ENCODE measurements at regions not wholly inside any gene's neighbourhood (a gene's known extent, or its start where the extent isn't known, plus 50 kb on each side); places are given as distances from the start of the nearest gene placed in this dataset.

DNA sequence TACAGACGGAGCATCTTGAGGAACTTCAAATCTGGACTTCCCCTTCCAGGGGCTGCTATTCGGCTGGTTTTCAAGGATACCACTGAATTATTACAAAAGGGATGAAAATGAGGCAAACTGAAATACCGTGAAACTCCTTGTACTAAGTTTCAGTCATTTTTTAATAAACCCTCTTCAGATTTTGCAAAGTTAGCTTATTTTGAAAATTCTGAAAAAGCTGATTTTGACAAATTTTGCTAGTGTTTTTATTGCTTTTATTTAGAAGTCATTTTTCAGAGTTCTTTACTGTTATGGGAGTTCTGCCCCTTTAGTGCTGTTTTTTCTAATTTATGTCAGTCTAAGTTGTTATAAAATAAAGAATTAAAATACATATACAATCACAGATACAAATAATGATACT is 390.4 kb upstream of the VRK2 start:
- Histone ChIP-seq H3K4me2 (ENCODE audit: low read depth, low read length) (no peak overlapping the region), H4K20me1 (ENCODE audit: insufficient read depth, low read length) (no peaks in the 10 kb centered on the region), H3K27ac (ENCODE audit: low read length) (no peak overlapping the region), H3K36me3 (replicated peaks; ENCODE audit: insufficient read depth, low read length) (no peaks in the 10 kb centered on the region), H3K4me1 (ENCODE audit: low read length) (no peaks in the 10 kb centered on the region), H2AFZ (ENCODE audit: low read length) (no peak overlapping the region), H3K9me2 (replicated peaks; ENCODE audit: insufficient read depth, low read length) (no peaks in the 10 kb centered on the region), H3K9me3 (replicated peaks; ENCODE audit: insufficient read depth, low read length) (no peaks in the 10 kb centered on the region), H3F3A (ENCODE audit: insufficient read depth, low read length) (no peaks in the 10 kb centered on the region), H3K79me2 (ENCODE audit: low read length) (no peaks in the 10 kb centered on the region), H3K9ac (ENCODE audit: low read length) (no peak overlapping the region), H3K27me3 (replicated peaks; ENCODE audit: insufficient read depth, low read length) (no peaks in the 10 kb centered on the region), H3K4me3 (ENCODE audit: low read length) (no peak overlapping the region)
- TF ChIP-seq EZH2phosphoT487 (IDR thresholded peaks at IDR 0.05; ENCODE audit: low read length): no peak
- TF ChIP-seq, protein P1, sequence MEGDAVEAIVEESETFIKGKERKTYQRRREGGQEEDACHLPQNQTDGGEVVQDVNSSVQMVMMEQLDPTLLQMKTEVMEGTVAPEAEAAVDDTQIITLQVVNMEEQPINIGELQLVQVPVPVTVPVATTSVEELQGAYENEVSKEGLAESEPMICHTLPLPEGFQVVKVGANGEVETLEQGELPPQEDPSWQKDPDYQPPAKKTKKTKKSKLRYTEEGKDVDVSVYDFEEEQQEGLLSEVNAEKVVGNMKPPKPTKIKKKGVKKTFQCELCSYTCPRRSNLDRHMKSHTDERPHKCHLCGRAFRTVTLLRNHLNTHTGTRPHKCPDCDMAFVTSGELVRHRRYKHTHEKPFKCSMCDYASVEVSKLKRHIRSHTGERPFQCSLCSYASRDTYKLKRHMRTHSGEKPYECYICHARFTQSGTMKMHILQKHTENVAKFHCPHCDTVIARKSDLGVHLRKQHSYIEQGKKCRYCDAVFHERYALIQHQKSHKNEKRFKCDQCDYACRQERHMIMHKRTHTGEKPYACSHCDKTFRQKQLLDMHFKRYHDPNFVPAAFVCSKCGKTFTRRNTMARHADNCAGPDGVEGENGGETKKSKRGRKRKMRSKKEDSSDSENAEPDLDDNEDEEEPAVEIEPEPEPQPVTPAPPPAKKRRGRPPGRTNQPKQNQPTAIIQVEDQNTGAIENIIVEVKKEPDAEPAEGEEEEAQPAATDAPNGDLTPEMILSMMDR (IDR thresholded peaks at IDR 0.05; ENCODE audit: low read length): no peak
- DNase-seq: no peak

DNA sequence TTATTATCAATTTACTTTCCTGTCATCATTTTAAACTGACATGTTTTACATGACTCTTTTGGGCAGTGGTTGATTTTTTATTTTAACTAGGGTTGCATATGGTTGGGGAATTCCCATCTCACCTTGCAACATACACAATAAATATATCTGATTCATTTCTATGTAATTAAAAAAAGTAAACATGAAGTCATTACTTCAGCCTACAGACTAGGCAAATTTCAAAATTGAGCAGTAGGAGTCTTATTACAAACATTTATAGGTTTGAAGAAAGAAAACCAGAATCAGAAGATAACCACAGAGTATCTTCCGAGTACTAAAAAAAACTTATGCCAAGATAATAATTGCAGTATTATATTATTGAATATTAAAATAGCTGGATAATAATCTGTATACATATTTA is 377.0 kb upstream of the VRK2 start:
- DNase-seq: no peak
- TF ChIP-seq EZH2phosphoT487 (IDR thresholded peaks at IDR 0.05; ENCODE audit: low read length): no peak
- TF ChIP-seq, protein P1 (IDR thresholded peaks at IDR 0.05; ENCODE audit: low read length): no peak
- TF ChIP-seq EZH2 (optimal IDR thresholded peaks at IDR 0.05; ENCODE audit: low read depth, low read length): no peak
- Histone ChIP-seq H3K9ac (ENCODE audit: low read length) (no peak overlapping the region), H3K4me3 (ENCODE audit: low read length) (no peak overlapping the region), H3K79me2 (ENCODE audit: low read length) (no peaks in the 10 kb centered on the region), H3K27ac (ENCODE audit: low read length) (no peak overlapping the region), H3K4me1 (ENCODE audit: low read length) (no peaks in the 10 kb centered on the region), H3K27me3 (replicated peaks; ENCODE audit: insufficient read depth, low read length) (no peaks in the 10 kb centered on the region), H2AFZ (ENCODE audit: low read length) (no peak overlapping the region), H4K20me1 (ENCODE audit: insufficient read depth, low read length) (no peaks in the 10 kb centered on the region), H3K9me2 (replicated peaks; ENCODE audit: insufficient read depth, low read length) (no peaks in the 10 kb centered on the region), H3K4me2 (ENCODE audit: low read depth, low read length) (no peak overlapping the region), H3F3A (ENCODE audit: insufficient read depth, low read length) (no peaks in the 10 kb centered on the region), H3K9me3 (replicated peaks; ENCODE audit: insufficient read depth, low read length) (no peaks in the 10 kb centered on the region), H3K36me3 (replicated peaks; ENCODE audit: insufficient read depth, low read length) (no peaks in the 10 kb centered on the region)

DNA sequence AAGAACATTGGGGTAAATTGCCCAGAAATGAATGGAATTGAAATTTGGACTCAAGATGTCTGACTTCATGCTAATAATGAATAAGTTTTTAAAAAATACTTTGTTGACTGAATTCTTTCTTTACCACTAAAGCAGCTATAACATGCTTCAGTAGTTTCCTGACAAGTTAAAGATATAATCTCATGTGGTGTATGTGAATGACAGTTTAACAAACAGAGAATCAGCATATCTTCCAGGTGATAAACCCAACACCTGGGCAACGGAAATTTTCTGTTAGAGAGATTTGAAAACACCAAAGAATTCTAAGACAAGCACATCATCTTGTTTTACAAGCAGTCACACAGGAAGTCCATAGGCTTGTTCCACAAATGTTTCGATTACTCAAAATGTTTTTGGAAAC is 372.6 kb upstream of the VRK2 start:
- no peak for TF ChIP-seq EZH2 (optimal IDR thresholded peaks at IDR 0.05; ENCODE audit: low read depth, low read length)
- TF ChIP-seq, protein P1 (IDR thresholded peaks at IDR 0.05; ENCODE audit: low read length): no peak
- TF ChIP-seq EZH2phosphoT487 (IDR thresholded peaks at IDR 0.05; ENCODE audit: low read length): no peak
- H3K79me2 ChIP-seq (ENCODE audit: low read length): no peaks in the 10 kb centered on the region
- DNase-seq: peak; percentile 30
- no peaks in the 10 kb centered on the region for H3K9me3 ChIP-seq (replicated peaks; ENCODE audit: insufficient read depth, low read length)
- H3K4me1 ChIP-seq (ENCODE audit: low read length): no peaks in the 10 kb centered on the region
- no peaks in the 10 kb centered on the region for H3K9me2 ChIP-seq (replicated peaks; ENCODE audit: insufficient read depth, low read length)
- H3F3A ChIP-seq (ENCODE audit: insufficient read depth, low read length): no peaks in the 10 kb centered on the region
- no peak overlapping the region for H3K4me3 ChIP-seq (ENCODE audit: low read length)
- H3K4me2 ChIP-seq (ENCODE audit: low read depth, low read length): no peak overlapping the region
- no peak overlapping the region for H3K27ac ChIP-seq (ENCODE audit: low read length)
- H3K36me3 ChIP-seq (replicated peaks; ENCODE audit: insufficient read depth, low read length): no peaks in the 10 kb centered on the region
- no peak overlapping the region for H2AFZ ChIP-seq (ENCODE audit: low read length)
- no peaks in the 10 kb centered on the region for H4K20me1 ChIP-seq (ENCODE audit: insufficient read depth, low read length)
- no peaks in the 10 kb centered on the region for H3K27me3 ChIP-seq (replicated peaks; ENCODE audit: insufficient read depth, low read length)
- no peak overlapping the region for H3K9ac ChIP-seq (ENCODE audit: low read length)
